ENCODE measurements at regions not wholly inside any gene's neighbourhood (a gene's known extent, or its start where the extent isn't known, plus 50 kb on each side); places are given as distances from the start of the nearest gene placed in this dataset.

GRCh38 chr4:123956204-123956603 is 559.6 kb downstream of the SPRY1 start:
- H3K36me3 ChIP-seq (ENCODE audit: control insufficient read depth, insufficient read depth, low read length) = no peaks in the 10 kb centered on the region
- H3K27ac ChIP-seq (ENCODE audit: low read depth, low read length) = no peak overlapping the region
- no peak overlapping the region for H3K4me3 ChIP-seq (ENCODE audit: low read length)
- no peak overlapping the region for H3K9ac ChIP-seq (ENCODE audit: low read length)
- no peaks in the 10 kb centered on the region for H3K27me3 ChIP-seq (ENCODE audit: control insufficient read depth, insufficient read depth, low read length)
- H3K4me1 ChIP-seq (ENCODE audit: control insufficient read depth, insufficient read depth, low read length) = no peaks in the 10 kb centered on the region

GRCh38 chr4:123966990-123967769 is 570.6 kb downstream of the SPRY1 start:
- Histone ChIP-seq H3K4me3 (ENCODE audit: low read length) (no peak overlapping the region), H3K36me3 (ENCODE audit: control insufficient read depth, insufficient read depth, low read length) (no peaks in the 10 kb centered on the region), H3K27me3 (ENCODE audit: control insufficient read depth, insufficient read depth, low read length) (no peaks in the 10 kb centered on the region), H3K9ac (ENCODE audit: low read length) (no peak overlapping the region), H3K4me1 (ENCODE audit: control insufficient read depth, insufficient read depth, low read length) (no peaks in the 10 kb centered on the region), H3K27ac (ENCODE audit: low read depth, low read length) (no peak overlapping the region)

- H3K4me1 ChIP-seq (ENCODE audit: control insufficient read depth, insufficient read depth, low read length) = no peaks in the 10 kb centered on the region
- no peak overlapping the region for H3K27ac ChIP-seq (ENCODE audit: low read depth, low read length)
- H3K9ac ChIP-seq (ENCODE audit: low read length) = no peak overlapping the region
- H3K4me3 ChIP-seq (ENCODE audit: low read length) = no peak overlapping the region
- no peaks in the 10 kb centered on the region for H3K27me3 ChIP-seq (ENCODE audit: control insufficient read depth, insufficient read depth, low read length)
- H3K36me3 ChIP-seq (ENCODE audit: control insufficient read depth, insufficient read depth, low read length) = no peaks in the 10 kb centered on the region
Measured at GRCh38 chr4:123972031-123972430, 575.4 kb downstream of the SPRY1 start.

- Histone ChIP-seq H3K9ac (ENCODE audit: low read length) (no peak overlapping the region), H3K4me3 (ENCODE audit: low read length) (no peak overlapping the region), H3K36me3 (ENCODE audit: control insufficient read depth, insufficient read depth, low read length) (no peaks in the 10 kb centered on the region), H3K4me1 (ENCODE audit: control insufficient read depth, insufficient read depth, low read length) (no peaks in the 10 kb centered on the region), H3K27me3 (ENCODE audit: control insufficient read depth, insufficient read depth, low read length) (no peaks in the 10 kb centered on the region), H3K27ac (ENCODE audit: low read depth, low read length) (no peak overlapping the region)
Measured at GRCh38 chr4:123974386-123975149, 578.0 kb downstream of the SPRY1 start.

GRCh38 chr4:123976285-123976684 is 579.7 kb downstream of the SPRY1 start:
- Histone ChIP-seq H3K4me1 (ENCODE audit: control insufficient read depth, insufficient read depth, low read length) (no peaks in the 10 kb centered on the region), H3K27ac (ENCODE audit: low read depth, low read length) (no peak overlapping the region), H3K4me3 (ENCODE audit: low read length) (no peak overlapping the region), H3K27me3 (ENCODE audit: control insufficient read depth, insufficient read depth, low read length) (no peaks in the 10 kb centered on the region), H3K9ac (ENCODE audit: low read length) (no peak overlapping the region), H3K36me3 (ENCODE audit: control insufficient read depth, insufficient read depth, low read length) (no peaks in the 10 kb centered on the region)

GRCh38 chr4:123976819-123977218 is 580.2 kb downstream of the SPRY1 start:
- no peak overlapping the region for H3K9ac ChIP-seq (ENCODE audit: low read length)
- H3K36me3 ChIP-seq (ENCODE audit: control insufficient read depth, insufficient read depth, low read length) = no peaks in the 10 kb centered on the region
- no peaks in the 10 kb centered on the region for H3K4me1 ChIP-seq (ENCODE audit: control insufficient read depth, insufficient read depth, low read length)
- no peak overlapping the region for H3K27ac ChIP-seq (ENCODE audit: low read depth, low read length)
- no peak overlapping the region for H3K4me3 ChIP-seq (ENCODE audit: low read length)
- no peaks in the 10 kb centered on the region for H3K27me3 ChIP-seq (ENCODE audit: control insufficient read depth, insufficient read depth, low read length)

GRCh38 chr4:123977641-123978081 is 581.1 kb downstream of the SPRY1 start:
- Histone ChIP-seq H3K27me3 (ENCODE audit: control insufficient read depth, insufficient read depth, low read length) (no peaks in the 10 kb centered on the region), H3K4me3 (ENCODE audit: low read length) (no peak overlapping the region), H3K4me1 (ENCODE audit: control insufficient read depth, insufficient read depth, low read length) (no peaks in the 10 kb centered on the region), H3K36me3 (ENCODE audit: control insufficient read depth, insufficient read depth, low read length) (no peaks in the 10 kb centered on the region), H3K9ac (ENCODE audit: low read length) (no peak overlapping the region), H3K27ac (ENCODE audit: low read depth, low read length) (no peak overlapping the region)

- H3K27me3 ChIP-seq (ENCODE audit: control insufficient read depth, insufficient read depth, low read length) = no peaks in the 10 kb centered on the region
- no peak overlapping the region for H3K4me3 ChIP-seq (ENCODE audit: low read length)
- no peak overlapping the region for H3K9ac ChIP-seq (ENCODE audit: low read length)
- no peak overlapping the region for H3K27ac ChIP-seq (ENCODE audit: low read depth, low read length)
- H3K4me1 ChIP-seq (ENCODE audit: control insufficient read depth, insufficient read depth, low read length) = no peaks in the 10 kb centered on the region
- no peaks in the 10 kb centered on the region for H3K36me3 ChIP-seq (ENCODE audit: control insufficient read depth, insufficient read depth, low read length)
Measured at GRCh38 chr4:123978637-123979036, 582.0 kb downstream of the SPRY1 start.

GRCh38 chr4:123980736-123981300 is 584.2 kb downstream of the SPRY1 start:
- H3K4me3 ChIP-seq (ENCODE audit: low read length) = no peak overlapping the region
- H3K27ac ChIP-seq (ENCODE audit: low read depth, low read length) = no peak overlapping the region
- H3K27me3 ChIP-seq (ENCODE audit: control insufficient read depth, insufficient read depth, low read length) = no peaks in the 10 kb centered on the region

GRCh38 chr4:123984886-123985285 is 588.3 kb downstream of the SPRY1 start:
- no peaks in the 10 kb centered on the region for H3K36me3 ChIP-seq (ENCODE audit: control insufficient read depth, insufficient read depth, low read length)
- H3K27ac ChIP-seq (ENCODE audit: low read depth, low read length) = no peak overlapping the region
- no peak overlapping the region for H3K4me3 ChIP-seq (ENCODE audit: low read length)
- H3K27me3 ChIP-seq (ENCODE audit: control insufficient read depth, insufficient read depth, low read length) = no peaks in the 10 kb centered on the region
- peaks cover 4% of the 10 kb centered on the region for H3K4me1 ChIP-seq (ENCODE audit: control insufficient read depth, insufficient read depth, low read length)
- no peak overlapping the region for H3K9ac ChIP-seq (ENCODE audit: low read length)

More at GRCh38 chr4:123980736-123981300, 584.2 kb downstream of the SPRY1 start:
- Histone ChIP-seq H3K9ac (ENCODE audit: low read length) (no peak overlapping the region), H3K4me1 (ENCODE audit: control insufficient read depth, insufficient read depth, low read length) (no peaks in the 10 kb centered on the region), H3K36me3 (ENCODE audit: control insufficient read depth, insufficient read depth, low read length) (no peaks in the 10 kb centered on the region)

- Histone ChIP-seq H3K36me3 (ENCODE audit: control insufficient read depth, insufficient read depth, low read length) (no peaks in the 10 kb centered on the region), H3K27ac (ENCODE audit: low read depth, low read length) (no peak overlapping the region), H3K4me3 (ENCODE audit: low read length) (no peak overlapping the region), H3K4me1 (ENCODE audit: control insufficient read depth, insufficient read depth, low read length) (peaks cover 4% of the 10 kb centered on the region), H3K27me3 (ENCODE audit: control insufficient read depth, insufficient read depth, low read length) (no peaks in the 10 kb centered on the region), H3K9ac (ENCODE audit: low read length) (no peak overlapping the region)
Measured at GRCh38 chr4:123986268-123986798, 589.7 kb downstream of the SPRY1 start.

GRCh38 chr4:123987408-123987807 is 590.8 kb downstream of the SPRY1 start:
- no peaks in the 10 kb centered on the region for H3K27me3 ChIP-seq (ENCODE audit: control insufficient read depth, insufficient read depth, low read length)
- peaks cover 4% of the 10 kb centered on the region for H3K4me1 ChIP-seq (ENCODE audit: control insufficient read depth, insufficient read depth, low read length)
- no peak overlapping the region for H3K27ac ChIP-seq (ENCODE audit: low read depth, low read length)
- no peaks in the 10 kb centered on the region for H3K36me3 ChIP-seq (ENCODE audit: control insufficient read depth, insufficient read depth, low read length)
- no peak overlapping the region for H3K4me3 ChIP-seq (ENCODE audit: low read length)
- no peak overlapping the region for H3K9ac ChIP-seq (ENCODE audit: low read length)
